RWPE2 (cell line): ENCODE measurements at regions not wholly inside any gene's neighbourhood (a gene's known extent, or its start where the extent isn't known, plus 50 kb on each side); places are given as distances from the start of the nearest gene placed in this dataset.

Experiments
- ATAC-seq: fragments of 200-7000 bp; cut with Tn5 transposase; 3 replicates; pipeline ENCODE4 v1.9.1; 2021; ENCODE audit warnings: low read depth
- DNase-seq: peaks from one replicate; pipeline ENCODE4 v3.0.0-alpha.2; 2020; ENCODE audit warnings: low spot score
- H3K27ac ChIP-seq: fragments of 450-650 bp; 2 replicates; pipeline ENCODE4 v1.5.1; 2017; ENCODE audit warnings: mild to moderate bottlenecking; ENCODE audit not compliant: poor library complexity, severe bottlenecking
- H3K27me3 ChIP-seq: fragments of 250-450 bp; sonication (Bioruptor Pico); 2 replicates; pipeline ENCODE4 v1.5.1; 2021; ENCODE audit warnings: mild to moderate bottlenecking, moderate library complexity; ENCODE audit not compliant: insufficient read depth, poor library complexity, severe bottlenecking
- H3K36me3 ChIP-seq: fragments of 250-450 bp; sonication (Bioruptor Pico); 2 replicates; pipeline ENCODE4 v1.5.1; 2020; ENCODE audit warnings: low read depth, mild to moderate bottlenecking, moderate library complexity
- H3K4me1 ChIP-seq: fragments of 250-450 bp; sonication (Bioruptor Pico); 2 replicates; pipeline ENCODE4 v1.5.1; 2021; ENCODE audit warnings: mild to moderate bottlenecking, moderate library complexity; ENCODE audit not compliant: insufficient read depth, poor library complexity, severe bottlenecking
- H3K4me3 ChIP-seq: fragments of 250-450 bp; sonication (Bioruptor Pico); 2 replicates; pipeline ENCODE4 v1.5.1; 2021; ENCODE audit warnings: mild to moderate bottlenecking, moderate library complexity; ENCODE audit not compliant: severe bottlenecking
- H3K9me3 ChIP-seq: fragments of 250-450 bp; sonication (Bioruptor Pico); 2 replicates; pipeline ENCODE4 v1.5.1; 2021; ENCODE audit warnings: mild to moderate bottlenecking, moderate library complexity; ENCODE audit not compliant: severe bottlenecking
- TF ChIP-seq, protein P1 (sequence below): fragments of 450-650 bp; IDR thresholded peaks from one replicate; pipeline ENCODE4 v1.5.1; 2017; ENCODE audit warnings: mild to moderate bottlenecking, moderate library complexity; ENCODE audit not compliant: poor library complexity, severe bottlenecking

DNA sequence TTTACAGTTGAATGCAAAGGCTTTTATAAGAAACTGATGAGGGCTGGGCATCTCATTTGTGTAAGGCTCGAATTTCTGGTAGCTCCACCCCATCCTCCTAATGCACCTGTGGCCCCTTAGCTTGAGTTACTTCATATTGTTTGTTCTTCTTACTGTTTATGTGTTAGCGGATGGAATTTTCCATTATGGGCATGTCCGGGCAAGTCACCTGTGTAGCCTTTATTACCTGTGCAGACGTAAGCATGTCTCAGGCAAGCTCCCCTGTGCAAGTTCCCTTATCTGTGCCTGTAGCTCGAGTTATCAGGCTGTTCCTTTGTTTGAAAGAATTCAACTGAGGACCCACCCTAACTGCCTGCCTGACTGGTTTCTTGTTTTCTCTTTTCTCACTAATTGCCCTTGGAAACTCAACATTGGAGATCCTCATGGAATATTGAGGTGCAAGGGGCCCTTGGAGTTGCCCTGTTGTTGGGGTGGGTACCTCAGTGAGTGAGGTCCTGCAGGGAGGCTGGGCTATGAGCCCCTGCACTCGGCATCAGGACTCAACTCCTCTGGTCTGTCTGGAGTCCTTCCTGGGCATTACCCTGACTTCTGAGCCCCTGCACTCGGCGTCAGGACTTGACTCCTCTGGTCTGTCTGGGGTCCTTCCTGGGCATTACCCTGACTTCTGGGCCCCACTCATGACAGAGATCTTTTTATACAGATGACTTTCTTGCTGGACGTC lies 207.9 kb upstream of the SULF2 start:
- no peaks in the 10 kb centered on the region for H3K36me3 ChIP-seq
- H3K27ac ChIP-seq, result no peak overlapping the region
- no peak overlapping the region for H3K4me3 ChIP-seq
- peaks cover 7% of the 10 kb centered on the region for H3K9me3 ChIP-seq
- no peak for ATAC-seq
- H3K4me1 ChIP-seq, result no peaks in the 10 kb centered on the region
- peak; percentile 47 for DNase-seq
- TF ChIP-seq, protein P1, sequence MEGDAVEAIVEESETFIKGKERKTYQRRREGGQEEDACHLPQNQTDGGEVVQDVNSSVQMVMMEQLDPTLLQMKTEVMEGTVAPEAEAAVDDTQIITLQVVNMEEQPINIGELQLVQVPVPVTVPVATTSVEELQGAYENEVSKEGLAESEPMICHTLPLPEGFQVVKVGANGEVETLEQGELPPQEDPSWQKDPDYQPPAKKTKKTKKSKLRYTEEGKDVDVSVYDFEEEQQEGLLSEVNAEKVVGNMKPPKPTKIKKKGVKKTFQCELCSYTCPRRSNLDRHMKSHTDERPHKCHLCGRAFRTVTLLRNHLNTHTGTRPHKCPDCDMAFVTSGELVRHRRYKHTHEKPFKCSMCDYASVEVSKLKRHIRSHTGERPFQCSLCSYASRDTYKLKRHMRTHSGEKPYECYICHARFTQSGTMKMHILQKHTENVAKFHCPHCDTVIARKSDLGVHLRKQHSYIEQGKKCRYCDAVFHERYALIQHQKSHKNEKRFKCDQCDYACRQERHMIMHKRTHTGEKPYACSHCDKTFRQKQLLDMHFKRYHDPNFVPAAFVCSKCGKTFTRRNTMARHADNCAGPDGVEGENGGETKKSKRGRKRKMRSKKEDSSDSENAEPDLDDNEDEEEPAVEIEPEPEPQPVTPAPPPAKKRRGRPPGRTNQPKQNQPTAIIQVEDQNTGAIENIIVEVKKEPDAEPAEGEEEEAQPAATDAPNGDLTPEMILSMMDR, result no peak
- H3K27me3 ChIP-seq, result no peaks in the 10 kb centered on the region

DNA sequence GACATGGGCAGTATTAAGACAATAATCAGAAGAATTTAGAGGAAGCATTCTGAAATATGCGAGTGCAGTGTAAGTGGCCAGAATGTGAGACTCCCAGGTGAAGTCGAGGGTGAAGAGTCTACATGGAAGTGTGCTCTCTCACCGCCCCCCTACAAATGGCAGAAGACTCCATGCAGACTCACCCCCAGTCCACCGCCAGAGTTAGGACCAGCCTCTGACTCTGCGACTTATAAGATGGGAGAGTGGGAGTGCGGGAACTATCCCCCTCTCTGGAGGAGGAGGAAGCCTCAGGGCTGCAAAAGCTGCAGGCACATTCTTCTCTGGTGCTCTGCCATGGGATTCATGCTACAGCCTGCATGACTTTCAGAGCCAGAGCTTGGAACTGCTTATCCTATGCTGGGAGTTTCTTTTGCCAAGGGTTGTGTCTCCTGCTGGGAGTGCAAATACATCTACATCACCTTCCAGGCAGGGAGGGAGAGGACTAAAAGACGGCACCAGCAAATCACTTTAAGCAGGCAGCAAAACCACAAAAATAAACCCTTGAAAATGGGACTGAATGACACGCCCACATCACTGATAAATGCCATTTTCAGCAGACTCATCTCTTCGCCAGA lies 206.7 kb upstream of the SULF2 start:
- TF ChIP-seq, protein P1, result no peak
- Histone ChIP-seq H3K4me1 (no peaks in the 10 kb centered on the region), H3K9me3 (peaks cover 7% of the 10 kb centered on the region), H3K27ac (no peak overlapping the region), H3K4me3 (no peak overlapping the region), H3K36me3 (no peaks in the 10 kb centered on the region), H3K27me3 (no peaks in the 10 kb centered on the region)
- DNase-seq, result peak; percentile 68
- no peak for ATAC-seq

DNA sequence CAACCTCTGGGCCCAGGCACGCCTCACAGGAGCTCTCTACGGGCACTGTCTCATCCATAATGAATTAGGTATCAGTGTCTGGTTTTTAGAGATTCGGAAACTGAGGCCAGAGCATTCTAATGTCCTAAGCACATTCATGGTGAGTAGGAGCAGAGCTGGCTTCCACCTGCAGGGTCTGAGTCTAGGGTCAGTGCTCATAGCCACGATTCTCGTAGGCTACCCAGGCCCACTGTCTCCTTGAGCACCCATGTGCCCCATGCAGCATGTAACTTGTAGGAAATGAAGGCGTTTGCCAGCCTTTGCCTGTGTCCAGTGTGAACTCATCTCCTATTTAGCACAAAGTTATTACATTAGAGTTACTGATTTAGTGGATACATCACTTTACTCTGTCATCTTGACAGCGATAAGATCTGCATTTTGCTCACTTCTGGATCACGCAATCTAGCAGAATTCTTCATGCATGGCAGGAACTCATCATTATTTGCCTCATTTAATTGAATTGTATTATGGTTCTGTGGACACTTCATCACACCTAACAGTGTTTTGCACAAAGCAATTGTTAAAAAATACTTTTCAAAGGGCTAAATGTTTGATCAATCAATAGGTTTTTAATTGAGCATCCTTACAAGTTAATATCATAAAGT lies 205.3 kb upstream of the SULF2 start:
- Histone ChIP-seq H3K27ac (no peak overlapping the region), H3K27me3 (no peaks in the 10 kb centered on the region), H3K4me1 (no peaks in the 10 kb centered on the region), H3K4me3 (no peak overlapping the region), H3K9me3 (peaks cover 7% of the 10 kb centered on the region), H3K36me3 (no peaks in the 10 kb centered on the region)
- DNase-seq (peak; percentile 59), ATAC-seq (no peak)
- TF ChIP-seq, protein P1, result no peak

DNA sequence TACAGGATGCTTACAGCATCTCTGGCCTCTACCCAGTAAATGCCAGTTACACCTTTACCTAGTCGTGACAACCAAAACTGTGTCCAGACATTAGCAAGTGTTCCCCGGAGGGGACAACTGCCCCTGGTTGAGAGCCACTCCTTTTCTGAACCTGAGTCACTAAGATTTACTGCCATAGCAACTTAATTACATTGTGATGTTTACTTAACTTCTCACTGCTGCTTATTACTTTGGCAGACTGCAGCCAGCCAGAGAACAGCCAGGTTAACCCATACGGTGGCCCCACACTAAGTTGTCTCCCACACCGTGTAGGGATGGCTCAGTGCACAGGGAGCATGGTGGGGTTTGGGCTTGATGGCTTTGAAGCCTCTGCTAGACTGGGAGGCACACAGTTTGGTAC lies 204.7 kb upstream of the SULF2 start:
- DNase-seq, result no peak
- Histone ChIP-seq H3K4me3 (no peak overlapping the region), H3K27me3 (no peaks in the 10 kb centered on the region), H3K27ac (no peak overlapping the region), H3K4me1 (peaks cover 6% of the 10 kb centered on the region), H3K9me3 (peaks cover 7% of the 10 kb centered on the region), H3K36me3 (no peaks in the 10 kb centered on the region)
- TF ChIP-seq, protein P1, result no peak
- peak; percentile 57 for ATAC-seq
